ENCODE measurements at regions not wholly inside any gene's neighbourhood (a gene's known extent, or its start where the extent isn't known, plus 50 kb on each side); places are given as distances from the start of the nearest gene placed in this dataset.

GRCh38 chr11:23520226-23520960 lies 660.1 kb upstream of the CCDC179 start:
- TF ChIP-seq EZH2 (optimal IDR thresholded peaks at IDR 0.05; ENCODE audit: low read depth, low read length) (no peak), EZH2phosphoT487 (IDR thresholded peaks at IDR 0.05; ENCODE audit: low read length) (no peak)
- TF ChIP-seq, protein P1, sequence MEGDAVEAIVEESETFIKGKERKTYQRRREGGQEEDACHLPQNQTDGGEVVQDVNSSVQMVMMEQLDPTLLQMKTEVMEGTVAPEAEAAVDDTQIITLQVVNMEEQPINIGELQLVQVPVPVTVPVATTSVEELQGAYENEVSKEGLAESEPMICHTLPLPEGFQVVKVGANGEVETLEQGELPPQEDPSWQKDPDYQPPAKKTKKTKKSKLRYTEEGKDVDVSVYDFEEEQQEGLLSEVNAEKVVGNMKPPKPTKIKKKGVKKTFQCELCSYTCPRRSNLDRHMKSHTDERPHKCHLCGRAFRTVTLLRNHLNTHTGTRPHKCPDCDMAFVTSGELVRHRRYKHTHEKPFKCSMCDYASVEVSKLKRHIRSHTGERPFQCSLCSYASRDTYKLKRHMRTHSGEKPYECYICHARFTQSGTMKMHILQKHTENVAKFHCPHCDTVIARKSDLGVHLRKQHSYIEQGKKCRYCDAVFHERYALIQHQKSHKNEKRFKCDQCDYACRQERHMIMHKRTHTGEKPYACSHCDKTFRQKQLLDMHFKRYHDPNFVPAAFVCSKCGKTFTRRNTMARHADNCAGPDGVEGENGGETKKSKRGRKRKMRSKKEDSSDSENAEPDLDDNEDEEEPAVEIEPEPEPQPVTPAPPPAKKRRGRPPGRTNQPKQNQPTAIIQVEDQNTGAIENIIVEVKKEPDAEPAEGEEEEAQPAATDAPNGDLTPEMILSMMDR (IDR thresholded peaks at IDR 0.05; ENCODE audit: low read length): no peak
- no peak overlapping the region for H3K27ac ChIP-seq (ENCODE audit: low read length)
- H3K9ac ChIP-seq (ENCODE audit: low read length): no peak overlapping the region
- no peaks in the 10 kb centered on the region for H3K4me1 ChIP-seq (ENCODE audit: low read length)
- H3K79me2 ChIP-seq (ENCODE audit: low read length): no peaks in the 10 kb centered on the region
- DNase-seq: no peak
- H3K4me2 ChIP-seq (ENCODE audit: low read depth, low read length): no peak overlapping the region
- no peak overlapping the region for H3K4me3 ChIP-seq (ENCODE audit: low read length)
- no peak overlapping the region for H2AFZ ChIP-seq (ENCODE audit: low read length)
- no peaks in the 10 kb centered on the region for H3K9me2 ChIP-seq (replicated peaks; ENCODE audit: insufficient read depth, low read length)
- H3K36me3 ChIP-seq (replicated peaks; ENCODE audit: insufficient read depth, low read length): no peaks in the 10 kb centered on the region
- no peaks in the 10 kb centered on the region for H3K27me3 ChIP-seq (replicated peaks; ENCODE audit: insufficient read depth, low read length)
- H3F3A ChIP-seq (ENCODE audit: insufficient read depth, low read length): no peaks in the 10 kb centered on the region
- no peaks in the 10 kb centered on the region for H4K20me1 ChIP-seq (ENCODE audit: insufficient read depth, low read length)
- no peaks in the 10 kb centered on the region for H3K9me3 ChIP-seq (replicated peaks; ENCODE audit: insufficient read depth, low read length)

- Histone ChIP-seq H3K9me3 (replicated peaks; ENCODE audit: insufficient read depth, low read length) (no peaks in the 10 kb centered on the region), H3K79me2 (ENCODE audit: low read length) (no peaks in the 10 kb centered on the region), H3K4me1 (ENCODE audit: low read length) (peaks cover 12% of the 10 kb centered on the region), H4K20me1 (ENCODE audit: insufficient read depth, low read length) (no peaks in the 10 kb centered on the region), H3K4me3 (ENCODE audit: low read length) (no peak overlapping the region), H3F3A (ENCODE audit: insufficient read depth, low read length) (no peaks in the 10 kb centered on the region), H3K27ac (ENCODE audit: low read length) (no peak overlapping the region), H3K36me3 (replicated peaks; ENCODE audit: insufficient read depth, low read length) (no peaks in the 10 kb centered on the region), H3K4me2 (ENCODE audit: low read depth, low read length) (no peak overlapping the region), H3K27me3 (replicated peaks; ENCODE audit: insufficient read depth, low read length) (no peaks in the 10 kb centered on the region), H2AFZ (ENCODE audit: low read length) (no peak overlapping the region), H3K9ac (ENCODE audit: low read length) (no peak overlapping the region), H3K9me2 (replicated peaks; ENCODE audit: insufficient read depth, low read length) (no peaks in the 10 kb centered on the region)
- DNase-seq: no peak
- no peak for TF ChIP-seq EZH2phosphoT487 (IDR thresholded peaks at IDR 0.05; ENCODE audit: low read length)
- TF ChIP-seq, protein P1 (IDR thresholded peaks at IDR 0.05; ENCODE audit: low read length): no peak
- no peak for TF ChIP-seq EZH2 (optimal IDR thresholded peaks at IDR 0.05; ENCODE audit: low read depth, low read length)
These were observed 676.6 kb upstream of the CCDC179 start for GRCh38 chr11:23536907-23537306.

GRCh38 chr11:23539556-23539955 lies 679.3 kb upstream of the CCDC179 start:
- Histone ChIP-seq H3K9me2 (replicated peaks; ENCODE audit: insufficient read depth, low read length) (no peaks in the 10 kb centered on the region), H2AFZ (ENCODE audit: low read length) (peak overlapping the region; percentile 76), H3K27me3 (replicated peaks; ENCODE audit: insufficient read depth, low read length) (no peaks in the 10 kb centered on the region), H4K20me1 (ENCODE audit: insufficient read depth, low read length) (no peaks in the 10 kb centered on the region), H3K9me3 (replicated peaks; ENCODE audit: insufficient read depth, low read length) (no peaks in the 10 kb centered on the region), H3K4me3 (ENCODE audit: low read length) (no peak overlapping the region; the same call in 1 of the 2 replicates), H3K4me2 (ENCODE audit: low read depth, low read length) (peak overlapping the region; percentile 53; the same call in 1 of the 2 replicates), H3K36me3 (replicated peaks; ENCODE audit: insufficient read depth, low read length) (no peaks in the 10 kb centered on the region), H3K79me2 (ENCODE audit: low read length) (no peaks in the 10 kb centered on the region), H3K9ac (ENCODE audit: low read length) (no peak overlapping the region), H3F3A (ENCODE audit: insufficient read depth, low read length) (no peaks in the 10 kb centered on the region), H3K27ac (ENCODE audit: low read length) (peak overlapping the region; percentile 7; the same call in 1 of the 2 replicates), H3K4me1 (ENCODE audit: low read length) (peaks cover 12% of the 10 kb centered on the region)
- TF ChIP-seq, protein P1 (IDR thresholded peaks at IDR 0.05; ENCODE audit: low read length): no peak
- TF ChIP-seq EZH2phosphoT487 (IDR thresholded peaks at IDR 0.05; ENCODE audit: low read length) (no peak), EZH2 (optimal IDR thresholded peaks at IDR 0.05; ENCODE audit: low read depth, low read length) (no peak)
- DNase-seq: no peak

All from MM.1S (cell line).